HepG2 (cell line): ENCODE measurements at regions not wholly inside any gene's neighbourhood (a gene's known extent, or its start where the extent isn't known, plus 50 kb on each side); places are given as distances from the start of the nearest gene placed in this dataset.

Source experiments
- CBX1 ChIP-seq: IDR thresholded peaks from one replicate; pipeline ENCODE4 v1.6.1; 2016; ENCODE audit warnings: antibody characterized with exemption, low read depth
- CTCF ChIP-seq: sonication (generic); formaldehyde crosslinking; IDR thresholded peaks from 2 replicates; pipeline ENCODE4 v1.5.0; 2020; ENCODE audit warnings: mild to moderate bottlenecking, missing genetic modification reagents, moderate library complexity
- ELF4 ChIP-seq: sonication (generic); formaldehyde crosslinking; IDR thresholded peaks from 2 replicates; pipeline ENCODE4 v1.5.0; 2020; ENCODE audit warnings: missing genetic modification reagents, mild to moderate bottlenecking, moderate library complexity, borderline replicate concordance
- KAT7 ChIP-seq: IDR thresholded peaks from 2 replicates; pipeline ENCODE4 v1.6.1; 2018; ENCODE audit warnings: borderline replicate concordance, missing compliant biosample characterization
- MTA3 ChIP-seq: sonication (generic); formaldehyde crosslinking; IDR thresholded peaks from 2 replicates; pipeline ENCODE4 v1.4.0; 2020; ENCODE audit warnings: missing genetic modification reagents
- NCOA1 ChIP-seq: sonication (generic); formaldehyde crosslinking; IDR thresholded peaks from 2 replicates; pipeline ENCODE4 v1.9.0; 2021; ENCODE audit warnings: missing genetic modification reagents
- PRDM15 ChIP-seq: sonication (generic); formaldehyde crosslinking; IDR thresholded peaks from 2 replicates; pipeline ENCODE4 v1.4.0; 2020; ENCODE audit warnings: missing genetic modification reagents
- RNF2 ChIP-seq: fragments of 450-650 bp; conservative IDR thresholded peaks from 2 replicates; pipeline ENCODE4 v1.6.1; 2016; ENCODE audit warnings: low read depth
- SPEN ChIP-seq: sonication (generic); formaldehyde crosslinking; IDR thresholded peaks from 2 replicates; pipeline ENCODE4 v1.5.1; 2020; ENCODE audit warnings: low read depth, mild to moderate bottlenecking, missing genetic modification reagents
- SUZ12 ChIP-seq: fragments of 150-350 bp; IDR thresholded peaks from 2 replicates; pipeline ENCODE4 v1.6.1; 2014; ENCODE audit warnings: low read depth, low read length
- TCF12 ChIP-seq, 2 experiments: fragments of 450-650 bp in 1 of 2; sonication (generic) in 1 of 2; formaldehyde crosslinking in 1 of 2; IDR thresholded peaks; 2 replicates each; pipeline versions ENCODE4 v1.6.1 to v1.8.0; 2017 to 2022; ENCODE audit warnings: antibody characterized with exemption in 1 of 2, mild to moderate bottlenecking in 1 of 2, missing genetic modification reagents in 1 of 2, moderate library complexity in 1 of 2
- ZNF329 ChIP-seq: sonication (generic); formaldehyde crosslinking; IDR thresholded peaks from 2 replicates; pipeline ENCODE4 v1.9.0; 2021; ENCODE audit warnings: low read depth, mild to moderate bottlenecking, missing genetic modification reagents
- ZNF484 ChIP-seq: sonication (generic); formaldehyde crosslinking; IDR thresholded peaks from 2 replicates; pipeline ENCODE4 v1.5.1; 2020; ENCODE audit warnings: mild to moderate bottlenecking, low read depth, missing genetic modification reagents, borderline replicate concordance

GRCh38 chr18:22542406-22542835 lies 124.7 kb upstream of the CTAGE1 start:
- TF ChIP-seq ZNF484 (CRISPR knock-in tag) (no peak), RNF2 (no peak), ELF4 (no peak), NCOA1 (no peak), TCF12 (IDR thresholded peaks at IDR 0.05) (no peak), TCF12 (CRISPR knock-in tag; IDR thresholded peaks at IDR 0.05) (no peak), CTCF (CRISPR knock-in tag) (no peak), PRDM15 (CRISPR knock-in tag) (no peak), SPEN (CRISPR knock-in tag) (no peak), MTA3 (CRISPR knock-in tag) (no peak), KAT7 (no peak), SUZ12 (no peak), ZNF329 (no peak), CBX1 (no peak)
